GM19043 (cell line): ENCODE measurements at regions not wholly inside any gene's neighbourhood (a gene's known extent, or its start where the extent isn't known, plus 50 kb on each side); places are given as distances from the start of the nearest gene placed in this dataset.
"Not testable (repeated sequence)": the region's sequence is repeated elsewhere in the genome, so short reads cannot be mapped to it uniquely, and the experiment has no call there.

Experiments
- ATAC-seq: cut with Tn5 transposase; IDR thresholded peaks from one replicate; pipeline ENCODE4 v1.9.1; 2021; ENCODE audit warnings: low read depth; ENCODE audit not compliant: unreplicated experiment

DNA sequence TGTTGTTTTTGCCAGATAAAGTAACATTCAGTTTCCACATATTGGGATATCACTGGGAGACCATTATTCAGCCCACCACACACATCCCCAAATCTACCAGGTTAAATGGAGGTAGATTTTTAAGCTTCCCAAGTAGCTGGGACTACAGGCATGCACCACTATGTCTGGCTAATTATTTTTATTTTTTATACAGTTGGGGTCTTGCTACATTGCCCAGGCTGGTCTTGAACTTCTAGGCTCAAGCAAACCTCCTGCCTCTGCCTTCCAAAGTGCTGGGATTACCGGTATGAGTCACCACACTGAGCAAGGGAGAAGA is 96.6 kb upstream of the CHD2 start:
- ATAC-seq: no peak

GRCh38 chr15:92803852-92804609 is 96.1 kb upstream of the CHD2 start:
- ATAC-seq: no peak

- ATAC-seq: not testable (repeated sequence)
Measured at GRCh38 chr15:92804610-92804936, 95.6 kb upstream of the CHD2 start.

- ATAC-seq: no peak
Measured at GRCh38 chr15:92805080-92805690, 94.9 kb upstream of the CHD2 start.

GRCh38 chr15:92806171-92806570 is 94.0 kb upstream of the CHD2 start:
- ATAC-seq: not testable (repeated sequence)

DNA sequence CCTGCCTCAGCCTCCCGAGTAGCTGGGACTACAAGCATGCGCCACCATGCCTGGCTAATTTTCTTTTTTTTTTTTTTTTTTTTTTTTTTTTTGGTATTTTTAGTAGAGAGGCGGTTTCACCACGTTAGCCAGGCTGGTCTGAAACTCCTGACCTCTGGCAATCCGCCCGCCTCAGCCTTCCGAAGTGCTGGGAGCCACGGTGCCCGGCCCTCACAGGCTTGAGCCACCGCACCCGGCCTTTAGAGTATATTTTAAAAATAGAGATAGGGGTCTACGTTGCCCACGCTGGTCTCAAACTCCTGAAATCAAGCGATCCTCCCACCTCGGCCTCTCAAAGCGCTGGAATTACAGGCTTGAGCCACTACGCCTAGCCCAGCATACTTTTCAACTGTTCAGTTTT is 93.4 kb upstream of the CHD2 start:
- no peak for ATAC-seq

- ATAC-seq: no peak
Measured at GRCh38 chr15:92807971-92808571, 92.1 kb upstream of the CHD2 start.

GRCh38 chr15:92808598-92809063 is 91.5 kb upstream of the CHD2 start:
- peak; percentile 6 for ATAC-seq

DNA sequence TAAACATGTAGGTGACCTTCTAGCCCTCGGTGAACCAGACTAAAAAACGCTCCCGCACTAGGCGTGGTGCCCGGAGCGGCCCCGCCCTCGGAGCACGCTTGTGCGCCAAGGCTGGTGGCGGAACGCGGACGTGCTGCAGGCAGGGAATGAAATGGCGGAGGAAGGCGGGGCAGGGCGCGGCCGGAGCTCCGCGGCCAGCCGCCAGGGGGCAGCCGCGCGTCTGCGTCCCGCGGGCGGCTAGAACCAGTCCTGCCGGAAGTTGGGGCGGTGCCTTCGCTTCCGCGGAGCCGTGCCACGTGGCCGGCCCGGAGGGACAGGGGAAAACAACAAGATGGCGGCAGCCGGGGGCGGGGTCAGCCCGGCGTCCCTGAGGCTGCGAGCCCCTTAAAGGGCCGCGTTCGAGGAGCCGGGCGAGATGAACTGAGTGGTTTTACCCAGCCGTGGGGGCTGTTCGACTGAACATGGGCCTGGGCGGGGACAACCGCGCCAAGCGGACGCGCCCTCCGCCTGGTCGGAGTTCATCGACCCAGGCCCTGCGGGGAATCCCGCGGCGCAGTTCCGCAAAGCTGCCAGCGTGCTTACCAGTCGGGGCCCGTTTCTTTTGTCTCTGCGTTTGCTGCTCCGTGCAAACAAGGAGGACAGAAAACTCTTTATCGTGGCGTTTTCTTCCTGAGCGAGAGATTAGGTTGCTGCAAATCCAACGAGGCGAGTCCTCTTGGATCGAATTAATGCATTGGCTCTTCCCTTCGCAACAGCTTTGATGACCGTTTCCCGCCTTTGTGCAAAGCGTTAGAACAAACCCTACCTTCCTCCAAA is 90.9 kb upstream of the CHD2 start:
- peak; percentile 76 for ATAC-seq

DNA sequence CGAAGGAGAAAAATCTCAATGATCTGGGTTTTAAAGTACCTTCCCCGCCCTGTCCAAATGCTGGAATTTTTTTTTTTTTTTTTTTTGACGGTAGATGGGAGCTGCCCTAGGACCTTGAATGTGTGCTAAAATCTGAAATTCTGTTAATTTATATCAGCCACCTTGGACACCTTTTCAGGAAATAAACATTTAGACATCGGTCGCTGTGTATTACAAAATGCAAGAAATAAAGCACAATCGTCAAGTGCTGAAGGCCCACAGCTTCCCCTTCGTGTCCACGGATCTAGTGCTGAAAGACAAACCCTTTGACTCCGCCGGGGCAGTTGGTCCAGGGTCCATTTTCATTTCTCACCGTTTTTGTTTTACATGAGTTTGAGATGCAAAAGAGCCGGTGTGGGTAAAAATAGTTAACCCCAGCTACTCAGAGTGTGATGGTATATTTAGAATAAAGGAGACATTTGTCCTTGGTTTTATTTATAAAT is 90.2 kb upstream of the CHD2 start:
- ATAC-seq: no peak

DNA sequence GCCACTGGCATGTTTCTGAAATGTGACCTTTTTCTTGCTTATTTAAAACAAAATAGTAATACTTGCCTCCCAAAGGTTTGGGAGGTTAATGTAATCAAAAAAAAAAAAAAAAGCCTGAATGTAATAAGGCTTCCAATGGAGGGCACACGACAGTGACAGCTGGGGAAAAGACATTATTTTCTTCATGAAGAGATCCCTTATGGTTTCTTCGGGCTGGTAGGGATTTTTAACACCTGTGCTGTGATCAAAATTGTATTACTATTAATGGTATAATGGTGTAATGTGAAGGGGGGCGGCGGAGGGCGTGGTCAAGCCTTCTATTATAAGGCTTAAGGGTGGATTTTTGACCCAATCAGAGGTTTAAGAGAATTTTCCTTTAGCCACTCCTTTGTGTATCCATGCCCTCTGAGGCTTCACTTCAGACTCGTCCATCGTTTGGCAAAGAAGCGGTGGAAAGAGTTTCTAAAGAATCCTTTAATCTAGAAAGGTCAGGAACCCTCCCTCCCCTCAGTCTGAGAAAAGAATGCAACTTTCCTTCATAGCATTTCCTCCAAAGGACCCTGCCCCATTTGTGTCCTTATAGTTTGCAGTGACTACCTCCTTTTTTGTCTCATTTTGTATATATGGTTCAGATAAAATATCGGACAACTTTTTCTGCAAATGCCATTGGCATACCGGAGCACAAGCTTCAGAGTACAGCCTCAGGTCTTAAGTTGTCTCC is 89.5 kb upstream of the CHD2 start:
- ATAC-seq: no peak

DNA sequence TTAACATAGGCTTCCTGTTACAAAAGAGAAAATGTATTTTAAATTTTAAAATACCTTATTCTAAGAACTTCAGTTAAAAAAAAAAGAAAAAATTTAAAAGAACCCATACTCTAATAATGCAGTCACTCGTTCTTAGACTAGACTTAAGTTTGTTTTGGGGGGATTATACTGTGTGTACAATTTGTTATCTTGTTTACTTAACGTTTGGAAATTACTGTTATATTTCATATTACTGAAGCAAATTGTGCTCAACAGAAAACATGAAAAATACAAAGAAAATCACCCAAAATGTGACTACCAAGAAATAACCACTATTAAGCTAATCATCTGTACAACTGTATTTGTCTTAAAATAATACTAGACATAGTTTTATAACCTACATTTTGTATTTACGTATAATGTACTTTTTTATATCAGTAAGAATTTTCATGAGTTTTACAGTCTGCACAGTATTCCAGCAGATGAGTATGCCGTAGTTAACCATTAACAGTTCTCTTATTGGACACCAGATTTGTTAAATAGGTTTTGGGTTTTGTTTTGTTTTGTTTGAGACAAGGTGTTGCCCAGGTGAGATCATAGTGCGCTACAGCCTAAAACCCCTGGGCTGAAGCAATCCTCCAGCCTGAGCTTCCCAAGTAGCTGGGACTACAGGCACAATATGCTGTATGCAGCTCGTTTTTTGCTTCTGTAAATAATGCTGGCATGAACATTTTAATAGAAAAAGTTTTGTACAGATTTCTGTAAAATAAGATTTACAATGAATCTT is 88.8 kb upstream of the CHD2 start:
- no peak for ATAC-seq

DNA sequence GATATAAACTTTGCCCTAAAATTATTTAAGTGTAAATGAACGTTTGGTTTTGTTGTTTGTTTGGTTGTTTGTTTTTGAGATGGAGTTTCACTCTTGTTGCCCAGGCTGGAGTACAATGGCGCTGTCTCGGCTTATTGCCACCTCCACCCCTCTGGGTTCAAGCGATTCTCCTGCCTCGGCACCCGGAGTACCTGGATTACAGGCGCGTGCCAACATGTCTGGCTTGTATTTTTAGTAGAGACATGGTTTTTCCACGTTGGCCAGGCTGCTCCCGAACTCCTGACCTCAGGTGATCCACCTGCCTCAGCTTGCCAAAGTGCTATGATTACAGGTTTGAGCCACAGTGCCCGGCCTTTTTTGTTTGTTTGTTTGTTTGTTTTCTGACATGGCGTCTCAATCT is 87.9 kb upstream of the CHD2 start:
- ATAC-seq: no peak

GRCh38 chr15:92813485-92813884 is 86.6 kb upstream of the CHD2 start:
- ATAC-seq: no peak

GRCh38 chr15:92817339-92817886 is 82.7 kb upstream of the CHD2 start:
- ATAC-seq: no peak

DNA sequence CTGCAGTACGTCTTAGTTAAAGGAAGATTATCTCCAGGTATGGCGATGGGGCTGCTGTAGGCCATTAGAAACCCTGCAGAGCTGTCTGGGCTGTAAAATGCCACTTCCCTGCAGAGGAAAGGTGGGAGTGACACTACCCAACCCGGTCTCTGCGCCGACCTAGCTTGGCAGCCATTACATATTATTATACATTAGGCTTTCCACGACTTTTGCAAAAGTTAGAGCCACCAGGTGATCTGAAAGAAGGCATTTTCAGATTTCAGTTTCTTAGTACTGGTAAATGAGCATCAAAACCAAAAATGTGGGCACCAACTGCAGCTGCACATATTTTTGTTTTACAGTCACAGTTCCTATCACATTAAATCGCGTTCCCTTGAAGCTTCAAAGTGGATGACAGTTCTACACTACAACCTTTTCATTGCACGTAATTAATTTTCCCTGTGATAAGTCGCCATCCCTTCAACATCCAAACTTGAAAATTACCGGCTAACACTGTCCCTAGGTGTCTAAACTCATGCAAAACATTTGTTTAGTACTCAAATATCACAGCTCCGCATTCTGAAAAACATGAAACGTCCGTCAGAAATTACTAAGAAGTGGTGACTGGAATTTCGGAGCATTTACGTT is 81.4 kb upstream of the CHD2 start:
- no peak for ATAC-seq

DNA sequence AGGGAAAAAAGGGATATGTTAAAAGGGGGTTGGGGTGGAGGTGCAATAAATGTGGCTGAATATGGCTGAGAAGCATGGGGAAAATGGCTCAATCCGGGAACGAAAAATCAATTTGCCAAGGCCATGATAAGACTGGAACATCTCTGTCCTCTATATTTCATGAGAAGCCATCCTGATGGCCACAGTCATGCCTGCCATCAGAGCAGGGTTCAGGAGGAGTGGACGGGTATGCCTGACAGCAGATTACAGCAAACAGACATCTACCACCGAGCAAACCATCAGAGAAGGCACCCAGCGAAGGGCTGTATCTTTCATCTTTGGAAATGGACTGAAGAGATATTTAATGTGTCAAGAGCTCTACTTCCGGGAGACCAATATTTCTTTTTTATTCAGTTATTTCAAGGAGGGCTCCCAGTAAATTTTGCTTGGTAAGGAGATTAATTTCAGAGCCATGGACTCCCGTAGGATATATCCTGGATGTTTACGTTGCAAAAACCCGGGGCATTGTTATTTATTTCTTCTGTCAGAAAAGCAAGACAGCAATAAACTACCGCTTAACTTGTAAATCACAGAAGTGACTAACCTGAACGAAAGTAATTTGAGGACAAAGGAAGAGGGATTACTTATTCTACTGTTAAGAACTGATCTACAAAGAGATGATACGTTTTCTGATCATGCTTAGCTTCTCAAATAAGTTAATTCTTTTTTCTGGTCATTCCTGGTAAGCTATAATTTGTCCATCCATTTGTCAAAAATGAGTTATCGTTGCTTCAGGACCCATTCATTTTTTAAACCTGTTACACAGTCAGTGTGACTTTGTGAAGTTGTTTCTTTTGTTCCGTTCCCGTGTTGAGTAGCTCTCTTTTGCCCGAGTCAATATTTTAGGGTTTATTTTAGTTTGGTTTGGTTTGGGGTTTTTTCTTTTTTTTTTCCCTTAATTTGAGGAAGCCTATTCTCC is 80.6 kb upstream of the CHD2 start:
- ATAC-seq: no peak
